ENCODE measurements at regions not wholly inside any gene's neighbourhood (a gene's known extent, or its start where the extent isn't known, plus 50 kb on each side); places are given as distances from the start of the nearest gene placed in this dataset.

- Histone ChIP-seq H3K9me3 (replicated peaks in 1 of 2; ENCODE audit: control insufficient read depth in 1 of 2, insufficient read depth in 1 of 2, low read length in 2 of 2) (no peaks in the 10 kb centered on the region), H3K4me1 (ENCODE audit: control insufficient read depth in 1 of 2, insufficient read depth in 2 of 2, low read length in 2 of 2) (no peaks in the 10 kb centered on the region), H3K9ac (ENCODE audit: insufficient read depth, low read length, poor library complexity, severe bottlenecking) (no peak overlapping the region), H3K27me3 (ENCODE audit: control insufficient read depth in 2 of 2, insufficient read depth in 2 of 2, low read length in 2 of 2) (no peaks in the 10 kb centered on the region), H4K20me1 (ENCODE audit: insufficient read depth, low read length) (no peaks in the 10 kb centered on the region), H3K79me2 (ENCODE audit: insufficient read depth, low read length) (no peaks in the 10 kb centered on the region), H3K27ac (ENCODE audit: low read depth in 1 of 2, low read length in 2 of 2) (no peak overlapping the region), H3K4me3 (replicated peaks in 1 of 3; ENCODE audit: low read depth in 2 of 3, low read length in 3 of 3) (no peak overlapping the region), H2AFZ (ENCODE audit: insufficient read depth, low read depth, low read length, poor library complexity, severe bottlenecking) (no peak overlapping the region), H3K4me2 (replicated peaks; ENCODE audit: extremely low read depth, low read length, poor library complexity, severe bottlenecking) (no peak overlapping the region), H3K36me3 (replicated peaks in 1 of 2; ENCODE audit: control insufficient read depth in 1 of 2, insufficient read depth in 2 of 2, low read length in 2 of 2) (no peaks in the 10 kb centered on the region)
- H3K9me3 Mint-ChIP-seq, result no peaks in the 10 kb centered on the region
- no peaks in the 10 kb centered on the region for H3K36me3 Mint-ChIP-seq
- no CpG with 5 or more reads among the region's 1 CpG for WGBS (ENCODE audit: insufficient coverage)
- intact Hi-C loops (cut with micrococcal nuclease), result no loop called here
- H3K27ac Mint-ChIP-seq, result no peak overlapping the region
- H3K4me3 Mint-ChIP-seq, result no peak overlapping the region
- peaks cover 0 to 15% (median 4%) of the 10 kb centered on the region in 3 donors for H3K27me3 Mint-ChIP-seq (ENCODE audit: low read depth in 3 of 3)
- TF ChIP-seq CTCF (IDR thresholded peaks at IDR 0.05), result no peak
- no peaks in the 10 kb centered on the region for H3K4me1 Mint-ChIP-seq
- DNase-seq, result no peak
These were observed 171.1 kb downstream of the SH2D4B start for GRCh38 chr10:80708808-80709207.

- H3K27me3 Mint-ChIP-seq (ENCODE audit: low read depth in 3 of 3), result peaks cover 0 to 15% (median 4%) of the 10 kb centered on the region in 3 donors
These were observed 172.2 kb downstream of the SH2D4B start for GRCh38 chr10:80709866-80710265.

More at GRCh38 chr10:80709866-80710265, 172.2 kb downstream of the SH2D4B start:
- Mint-ChIP-seq H3K27ac (no peak overlapping the region), H3K36me3 (no peaks in the 10 kb centered on the region), H3K4me1 (no peaks in the 10 kb centered on the region), H3K4me3 (no peak overlapping the region), H3K9me3 (no peaks in the 10 kb centered on the region)
- no peak overlapping the region for H3K4me2 ChIP-seq (replicated peaks; ENCODE audit: extremely low read depth, low read length, poor library complexity, severe bottlenecking)
- no peak overlapping the region for H3K9ac ChIP-seq (ENCODE audit: insufficient read depth, low read length, poor library complexity, severe bottlenecking)
- H3K9me3 ChIP-seq (replicated peaks in 1 of 2; ENCODE audit: control insufficient read depth in 1 of 2, insufficient read depth in 1 of 2, low read length in 2 of 2), result no peaks in the 10 kb centered on the region
- H3K4me1 ChIP-seq (ENCODE audit: control insufficient read depth in 1 of 2, insufficient read depth in 2 of 2, low read length in 2 of 2), result no peaks in the 10 kb centered on the region
- H3K79me2 ChIP-seq (ENCODE audit: insufficient read depth, low read length), result no peaks in the 10 kb centered on the region
- no peak overlapping the region for H3K4me3 ChIP-seq (replicated peaks in 1 of 3; ENCODE audit: low read depth in 2 of 3, low read length in 3 of 3)
- TF ChIP-seq CTCF (IDR thresholded peaks at IDR 0.05), result no peak
- H3K27ac ChIP-seq (ENCODE audit: low read depth in 1 of 2, low read length in 2 of 2), result no peak overlapping the region
- no peaks in the 10 kb centered on the region for H4K20me1 ChIP-seq (ENCODE audit: insufficient read depth, low read length)
- 100% methylated on average over 4 of the region's 5 CpGs for WGBS (ENCODE audit: insufficient coverage)
- intact Hi-C loops (cut with micrococcal nuclease), result no loop called here
- no peaks in the 10 kb centered on the region for H3K27me3 ChIP-seq (ENCODE audit: control insufficient read depth in 2 of 2, insufficient read depth in 2 of 2, low read length in 2 of 2)
- no peaks in the 10 kb centered on the region for H3K36me3 ChIP-seq (replicated peaks in 1 of 2; ENCODE audit: control insufficient read depth in 1 of 2, insufficient read depth in 2 of 2, low read length in 2 of 2)
- H2AFZ ChIP-seq (ENCODE audit: insufficient read depth, low read depth, low read length, poor library complexity, severe bottlenecking), result no peak overlapping the region
- no peak for DNase-seq
